WTC11 (cell line): ENCODE measurements at regions not wholly inside any gene's neighbourhood (a gene's known extent, or its start where the extent isn't known, plus 50 kb on each side); places are given as distances from the start of the nearest gene placed in this dataset.

Source experiments
- ATF2 ChIP-seq: sonication (generic); formaldehyde crosslinking; IDR thresholded peaks from 2 replicates; pipeline ENCODE4 v1.8.1; 2022; ENCODE audit warnings: low read depth, missing genetic modification reagents, borderline replicate concordance
- CTCF ChIP-seq: fragments of 200-600 bp; IDR thresholded peaks from 2 replicates; pipeline ENCODE4 v1.8.0; 2022; ENCODE audit warnings: antibody characterized with exemption
- FOXK1 ChIP-seq: sonication (generic); formaldehyde crosslinking; IDR thresholded peaks from 2 replicates; pipeline ENCODE4 v1.8.0; 2022; ENCODE audit warnings: mild to moderate bottlenecking, moderate library complexity, missing genetic modification reagents
- FOXP4 ChIP-seq: sonication (generic); formaldehyde crosslinking; IDR thresholded peaks from 2 replicates; pipeline ENCODE4 v1.8.0; 2022; ENCODE audit warnings: mild to moderate bottlenecking, missing genetic modification reagents
- GABPB1 ChIP-seq: sonication (generic); formaldehyde crosslinking; IDR thresholded peaks from 2 replicates; pipeline ENCODE4 v1.8.1; 2023; ENCODE audit warnings: mild to moderate bottlenecking, missing genetic modification reagents
- JUN ChIP-seq: sonication (generic); formaldehyde crosslinking; IDR thresholded peaks from 2 replicates; pipeline ENCODE4 v1.8.0; 2023; ENCODE audit warnings: mild to moderate bottlenecking, missing genetic modification reagents
- MAX ChIP-seq: sonication (generic); formaldehyde crosslinking; IDR thresholded peaks from 2 replicates; pipeline ENCODE4 v1.8.0; 2022; ENCODE audit warnings: mild to moderate bottlenecking, missing genetic modification reagents
- NFATC4 ChIP-seq: fragments of 250-450 bp; sonication (Bioruptor Pico); IDR thresholded peaks from 2 replicates; pipeline ENCODE4 v1.9.0; 2021; ENCODE audit warnings: mild to moderate bottlenecking
- NFE2L1 ChIP-seq: sonication (generic); formaldehyde crosslinking; IDR thresholded peaks from 2 replicates; pipeline ENCODE4 v1.8.1; 2023; ENCODE audit warnings: missing genetic modification reagents
- OVOL2 ChIP-seq: fragments of 250-450 bp; sonication (Bioruptor Pico); IDR thresholded peaks from 2 replicates; pipeline ENCODE4 v1.9.0; 2021; ENCODE audit warnings: mild to moderate bottlenecking, borderline replicate concordance
- USF2 ChIP-seq: sonication (generic); formaldehyde crosslinking; IDR thresholded peaks from 2 replicates; pipeline ENCODE4 v1.8.1; 2023; ENCODE audit warnings: mild to moderate bottlenecking, missing genetic modification reagents, moderate library complexity
- ZSCAN18 ChIP-seq: fragments of 250-450 bp; sonication (Bioruptor Pico); IDR thresholded peaks from 2 replicates; pipeline ENCODE4 v2.1.2; 2022; ENCODE audit warnings: mild to moderate bottlenecking, moderate library complexity

- TF ChIP-seq CTCF: no peak
- no peak for TF ChIP-seq OVOL2
- TF ChIP-seq FOXP4 (CRISPR knock-in tag): no peak
- TF ChIP-seq MAX (CRISPR knock-in tag): no peak
- no peak for TF ChIP-seq GABPB1
- TF ChIP-seq USF2 (CRISPR knock-in tag): no peak
- no peak for TF ChIP-seq ZSCAN18 (CRISPR knock-in tag)
- no peak for TF ChIP-seq FOXK1 (CRISPR knock-in tag)
- TF ChIP-seq ATF2 (CRISPR knock-in tag): no peak
- TF ChIP-seq JUN: no peak
- no peak for TF ChIP-seq NFATC4 (CRISPR knock-in tag)
- TF ChIP-seq NFE2L1 (CRISPR knock-in tag): no peak
Observed at GRCh38 chrX:150150076-150150779, 211.9 kb upstream of the EOLA2 start.
